AG04450 (cell line): ENCODE measurements at regions not wholly inside any gene's neighbourhood (a gene's known extent, or its start where the extent isn't known, plus 50 kb on each side); places are given as distances from the start of the nearest gene placed in this dataset.

Experiments used
- CTCF ChIA-PET: fragments of 300-600, 350-600 bp; formaldehyde crosslinking; extraction: SDS; loops from one replicate; lab custom pipeline; 2022; ENCODE audit warnings: antibody characterized with exemption, inconsistent platforms; lab: Charles Lee
- POLR2A ChIA-PET: fragments of 350-600 bp; formaldehyde crosslinking; extraction: SDS; loops from one replicate; lab custom pipeline; 2021; ENCODE audit warnings: antibody characterized with exemption, inconsistent platforms; lab: Yijun Ruan, JAX
- DNase-seq: peaks from one replicate; pipeline ENCODE4 v3.0.0-alpha.2; 2011; ENCODE audit warnings: low read depth, low spot score
- H3K27ac ChIP-seq: one replicate; pipeline ENCODE4 v1.5.1; 2012; ENCODE audit warnings: low read depth, low read length, control low read depth
- H3K27me3 ChIP-seq: one replicate; pipeline ENCODE4 v1.6.0; 2012; ENCODE audit warnings: low read length; ENCODE audit not compliant: control insufficient read depth, insufficient read depth
- H3K4me3 ChIP-seq: 2 replicates; pipeline ENCODE4 v1.5.1; 2011; ENCODE audit warnings: mild to moderate bottlenecking, low read depth, low read length, control low read depth
- H3K9me3 ChIP-seq: 2 replicates; pipeline ENCODE4 v1.5.1; 2012; ENCODE audit warnings: low read length; ENCODE audit not compliant: control insufficient read depth, insufficient read depth
- CTCF ChIP-seq: IDR thresholded peaks from 2 replicates; pipeline ENCODE4 v1.5.1; 2011; ENCODE audit warnings: low read depth, low read length, control low read depth, inconsistent platforms

GRCh38 chr7:130958846-130959245 is 224.8 kb upstream of the KLF14 start:
- no peak for TF ChIP-seq CTCF
- CTCF ChIA-PET, result interaction anchor here (1.1 to 6.6 kb wide), 9 partner anchors 12 to 82 kb away, joined by 3 to 60 read pairs (median 12); no protein-coding TSS in a partner anchor
- Histone ChIP-seq H3K27me3 (no peaks in the 10 kb centered on the region), H3K27ac (no peak overlapping the region), H3K4me3 (0 out of 2 replicates have a peak overlapping the region, but pooled peaks have one; percentile 5), H3K9me3 (no peaks in the 10 kb centered on the region)
- no peak for DNase-seq
- POLR2A ChIA-PET, result no interaction called here

GRCh38 chr7:130959743-130960207 is 225.8 kb upstream of the KLF14 start:
- POLR2A ChIA-PET, result interaction anchor here (0.6 to 1.5 kb wide), 5 partner anchors 12 to 49 kb away, joined by 5 to 7 read pairs (median 7); no protein-coding TSS in a partner anchor
- H3K4me3 ChIP-seq, result peak overlapping the region; percentile 47
- TF ChIP-seq CTCF, result peak; percentile 60
- H3K27me3 ChIP-seq, result no peaks in the 10 kb centered on the region
- H3K9me3 ChIP-seq, result no peaks in the 10 kb centered on the region
- peak overlapping the region; percentile 98 for H3K27ac ChIP-seq
- CTCF ChIA-PET, result interaction anchor here (0.6 to 6.6 kb wide), 24 partner anchors 12 to 108 kb away, joined by 3 to 60 read pairs (median 6); no protein-coding TSS in a partner anchor
- DNase-seq, result no peak

GRCh38 chr7:130960208-130960988 is 226.4 kb upstream of the KLF14 start:
- ChIA-PET CTCF (interaction anchor here (0.6 to 6.6 kb wide), 21 partner anchors 11 to 107 kb away, joined by 3 to 60 read pairs (median 6); no protein-coding TSS in a partner anchor), POLR2A (interaction anchor here (0.6 to 1.5 kb wide), 7 partner anchors 13 to 56 kb away, joined by 3 to 8 read pairs (median 7); no protein-coding TSS in a partner anchor)
- no peaks in the 10 kb centered on the region for H3K27me3 ChIP-seq
- no peaks in the 10 kb centered on the region for H3K9me3 ChIP-seq
- DNase-seq, result peak; percentile 96
- H3K4me3 ChIP-seq, result peak overlapping the region; percentile 47
- TF ChIP-seq CTCF, result no peak
- H3K27ac ChIP-seq, result peak overlapping the region; percentile 98

- peak overlapping the region; percentile 26 for H3K4me3 ChIP-seq
- H3K27ac ChIP-seq, result peak overlapping the region; percentile 97
- DNase-seq, result no peak
- no peak for TF ChIP-seq CTCF
- ChIA-PET CTCF (interaction anchor here (0.6 to 6.6 kb wide), 12 partner anchors 14 to 95 kb away, joined by 3 to 60 read pairs (median 8); no protein-coding TSS in a partner anchor), POLR2A (interaction anchor here (0.7 to 1.5 kb wide), 7 partner anchors 17 to 68 kb away, joined by 3 to 8 read pairs (median 6); no protein-coding TSS in a partner anchor)
- H3K9me3 ChIP-seq, result no peaks in the 10 kb centered on the region
- H3K27me3 ChIP-seq, result no peaks in the 10 kb centered on the region
Observed at GRCh38 chr7:130961128-130961601, 227.2 kb upstream of the KLF14 start.
